GM12878 (cell line): ENCODE measurements at regions not wholly inside any gene's neighbourhood (a gene's known extent, or its start where the extent isn't known, plus 50 kb on each side); places are given as distances from the start of the nearest gene placed in this dataset.

Source experiments
- CREM ChIP-seq: IDR thresholded peaks from 2 replicates; pipeline ENCODE4 v1.6.1; 2014; ENCODE audit warnings: antibody characterized with exemption, low read depth
- FOS ChIP-seq: IDR thresholded peaks from 3 replicates; pipeline ENCODE4 v1.6.1; 2011; ENCODE audit warnings: borderline replicate concordance; ENCODE audit not compliant: insufficient read length; ENCODE audit errors: extremely low read depth
- GATAD2B ChIP-seq: fragments of 450-650 bp; conservative IDR thresholded peaks from 2 replicates; pipeline ENCODE4 v1.6.1; 2017; ENCODE audit warnings: low read depth, mild to moderate bottlenecking, moderate library complexity
- KLF5 ChIP-seq: fragments of 450-650 bp; IDR thresholded peaks from 2 replicates; pipeline ENCODE4 v1.6.1; 2014; ENCODE audit warnings: mild to moderate bottlenecking; ENCODE audit not compliant: partially characterized antibody
- NRF1 ChIP-seq: conservative IDR thresholded peaks from 2 replicates; pipeline ENCODE4 v1.6.1; 2011; ENCODE audit warnings: mild to moderate bottlenecking, low read depth, low read length, improper control_type of control experiment
- TCF12 ChIP-seq: IDR thresholded peaks from 2 replicates; pipeline ENCODE4 v1.6.1; 2011; ENCODE audit warnings: low read depth, mild to moderate bottlenecking, low read length
- ZBTB11 ChIP-seq: fragments of 450-650 bp; formaldehyde crosslinking; IDR thresholded peaks from 2 replicates; pipeline ENCODE4 v1.5.0; 2022; ENCODE audit warnings: mild to moderate bottlenecking, missing genetic modification characterization
- ZBTB40 ChIP-seq: fragments of 450-650 bp; IDR thresholded peaks from 2 replicates; pipeline ENCODE4 v1.6.1; 2016; ENCODE audit warnings: mild to moderate bottlenecking, moderate library complexity, borderline replicate concordance

GRCh38 chr21:28078126-28078525 lies 914.6 kb downstream of the LTN1 start (continued):
- TF ChIP-seq ZBTB40 (no peak), CREM (no peak), KLF5 (no peak), NRF1 (no peak), FOS (no peak), ZBTB11 (CRISPR knock-in tag) (no peak), TCF12 (no peak), GATAD2B (no peak)
